Stromal cell of bone marrow (primary cell): ENCODE measurements at regions not wholly inside any gene's neighbourhood (a gene's known extent, or its start where the extent isn't known, plus 50 kb on each side); places are given as distances from the start of the nearest gene placed in this dataset.
"Not testable (repeated sequence)": the region's sequence is repeated elsewhere in the genome, so short reads cannot be mapped to it uniquely, and the experiment has no call there.

ENCODE experiments used
- DNase-seq: peaks from one replicate; pipeline ENCODE4 v3.0.0-alpha.2; 2012; ENCODE audit warnings: low read depth

- no peak for DNase-seq
These were observed 200.5 kb downstream of the PCDH20 start for GRCh38 chr13:61215116-61215515.

- DNase-seq = no peak
These were observed 201.1 kb downstream of the PCDH20 start for GRCh38 chr13:61214551-61214950.

GRCh38 chr13:61205898-61206297, 209.8 kb downstream of the PCDH20 start:
- not testable (repeated sequence) for DNase-seq

- no peak for DNase-seq
These were observed 211.6 kb downstream of the PCDH20 start for GRCh38 chr13:61204025-61204424.

GRCh38 chr13:61202042-61202441, 213.6 kb downstream of the PCDH20 start:
- no peak for DNase-seq

- no peak for DNase-seq
These were observed 222.8 kb downstream of the PCDH20 start for GRCh38 chr13:61192826-61193225.

GRCh38 chr13:61188057-61188456, 227.6 kb downstream of the PCDH20 start:
- DNase-seq = no peak

GRCh38 chr13:61187471-61187870, 228.2 kb downstream of the PCDH20 start:
- DNase-seq = no peak

GRCh38 chr13:61183670-61184069, 232.0 kb downstream of the PCDH20 start:
- DNase-seq = no peak

- no peak for DNase-seq
These were observed 235.4 kb downstream of the PCDH20 start for GRCh38 chr13:61180234-61180633.

- no peak for DNase-seq
These were observed 235.9 kb downstream of the PCDH20 start for GRCh38 chr13:61179741-61180140.

- no peak for DNase-seq
These were observed 244.8 kb downstream of the PCDH20 start for GRCh38 chr13:61170856-61171255.

GRCh38 chr13:61162636-61163035, 253.0 kb downstream of the PCDH20 start:
- peak; percentile 21 for DNase-seq

GRCh38 chr13:61162106-61162505, 253.5 kb downstream of the PCDH20 start:
- DNase-seq = no peak

- DNase-seq = no peak
These were observed 258.9 kb downstream of the PCDH20 start for GRCh38 chr13:61156753-61157152.

GRCh38 chr13:61151062-61151461, 264.6 kb downstream of the PCDH20 start:
- no peak for DNase-seq

GRCh38 chr13:61149331-61149730, 266.3 kb downstream of the PCDH20 start:
- no peak for DNase-seq

- DNase-seq = no peak
These were observed 266.8 kb downstream of the PCDH20 start for GRCh38 chr13:61148691-61149315.

GRCh38 chr13:61148211-61148610, 267.4 kb downstream of the PCDH20 start:
- no peak for DNase-seq

- DNase-seq = no peak
These were observed 269.1 kb downstream of the PCDH20 start for GRCh38 chr13:61146571-61146970.

- no peak for DNase-seq
These were observed 269.5 kb downstream of the PCDH20 start for GRCh38 chr13:61146158-61146557.

- no peak for DNase-seq
These were observed 270.6 kb downstream of the PCDH20 start for GRCh38 chr13:61144834-61145593.

GRCh38 chr13:61144301-61144700, 271.3 kb downstream of the PCDH20 start:
- no peak for DNase-seq

- no peak for DNase-seq
These were observed 273.1 kb downstream of the PCDH20 start for GRCh38 chr13:61142506-61142905.
